ENCODE measurements at regions not wholly inside any gene's neighbourhood (a gene's known extent, or its start where the extent isn't known, plus 50 kb on each side); places are given as distances from the start of the nearest gene placed in this dataset.

DNA sequence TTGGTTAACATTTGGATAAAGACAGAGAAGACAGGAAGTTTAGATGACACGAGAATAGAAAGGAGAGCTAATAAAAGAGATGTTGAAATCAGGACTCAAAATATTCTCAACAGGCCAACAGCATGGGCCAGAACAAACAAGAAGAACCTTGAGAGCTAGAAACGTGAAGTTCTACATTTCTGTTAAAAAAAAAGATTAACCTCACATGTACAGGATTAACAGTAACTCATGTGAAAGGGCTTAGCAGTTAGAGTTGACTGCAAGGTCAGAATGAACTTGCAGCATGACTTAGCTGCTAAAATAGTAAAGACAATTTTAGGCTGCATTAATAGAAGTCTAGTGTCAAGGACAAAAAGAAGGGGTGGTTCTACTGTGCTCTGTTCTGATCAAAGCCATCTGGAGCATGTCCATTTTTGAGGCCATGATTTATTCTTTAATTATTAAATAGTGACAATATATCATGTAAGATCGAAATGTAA is 331.1 kb upstream of the HSF2 start:
- Histone ChIP-seq H3K4me2 (ENCODE audit: low read length) (no peak overlapping the region), H3K9me3 (ENCODE audit: low read length) (no peaks in the 10 kb centered on the region), H3K79me2 (replicated peaks; ENCODE audit: insufficient read depth, low read length) (no peaks in the 10 kb centered on the region), H2AFZ (ENCODE audit: low read depth, low read length) (no peak overlapping the region), H3K4me3 (ENCODE audit: low read length) (no peak overlapping the region), H3F3A (ENCODE audit: insufficient read depth, low read length, poor library complexity, severe bottlenecking) (no peaks in the 10 kb centered on the region), H3K9me2 (ENCODE audit: insufficient read depth, low read length) (no peaks in the 10 kb centered on the region), H3K27me3 (ENCODE audit: insufficient read depth, low read depth, low read length) (peaks cover 3% of the 10 kb centered on the region), H3K36me3 (ENCODE audit: insufficient read depth, low read length) (no peaks in the 10 kb centered on the region), H4K20me1 (ENCODE audit: insufficient read depth) (no peaks in the 10 kb centered on the region), H3K9ac (ENCODE audit: low read length) (no peak overlapping the region), H3K27ac (ENCODE audit: low read length) (no peak overlapping the region)
- TF ChIP-seq, protein P1, sequence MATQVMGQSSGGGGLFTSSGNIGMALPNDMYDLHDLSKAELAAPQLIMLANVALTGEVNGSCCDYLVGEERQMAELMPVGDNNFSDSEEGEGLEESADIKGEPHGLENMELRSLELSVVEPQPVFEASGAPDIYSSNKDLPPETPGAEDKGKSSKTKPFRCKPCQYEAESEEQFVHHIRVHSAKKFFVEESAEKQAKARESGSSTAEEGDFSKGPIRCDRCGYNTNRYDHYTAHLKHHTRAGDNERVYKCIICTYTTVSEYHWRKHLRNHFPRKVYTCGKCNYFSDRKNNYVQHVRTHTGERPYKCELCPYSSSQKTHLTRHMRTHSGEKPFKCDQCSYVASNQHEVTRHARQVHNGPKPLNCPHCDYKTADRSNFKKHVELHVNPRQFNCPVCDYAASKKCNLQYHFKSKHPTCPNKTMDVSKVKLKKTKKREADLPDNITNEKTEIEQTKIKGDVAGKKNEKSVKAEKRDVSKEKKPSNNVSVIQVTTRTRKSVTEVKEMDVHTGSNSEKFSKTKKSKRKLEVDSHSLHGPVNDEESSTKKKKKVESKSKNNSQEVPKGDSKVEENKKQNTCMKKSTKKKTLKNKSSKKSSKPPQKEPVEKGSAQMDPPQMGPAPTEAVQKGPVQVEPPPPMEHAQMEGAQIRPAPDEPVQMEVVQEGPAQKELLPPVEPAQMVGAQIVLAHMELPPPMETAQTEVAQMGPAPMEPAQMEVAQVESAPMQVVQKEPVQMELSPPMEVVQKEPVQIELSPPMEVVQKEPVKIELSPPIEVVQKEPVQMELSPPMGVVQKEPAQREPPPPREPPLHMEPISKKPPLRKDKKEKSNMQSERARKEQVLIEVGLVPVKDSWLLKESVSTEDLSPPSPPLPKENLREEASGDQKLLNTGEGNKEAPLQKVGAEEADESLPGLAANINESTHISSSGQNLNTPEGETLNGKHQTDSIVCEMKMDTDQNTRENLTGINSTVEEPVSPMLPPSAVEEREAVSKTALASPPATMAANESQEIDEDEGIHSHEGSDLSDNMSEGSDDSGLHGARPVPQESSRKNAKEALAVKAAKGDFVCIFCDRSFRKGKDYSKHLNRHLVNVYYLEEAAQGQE (IDR thresholded peaks at IDR 0.05; ENCODE audit: borderline replicate concordance), result no peak
- TF ChIP-seq POLR2AphosphoS5 (IDR thresholded peaks at IDR 0.05) (no peak), RAD21 (conservative IDR thresholded peaks at IDR 0.05) (no peak), SMC3 (conservative IDR thresholded peaks at IDR 0.05; ENCODE audit: poor library complexity) (no peak), MXI1 (conservative IDR thresholded peaks at IDR 0.05; ENCODE audit: poor library complexity, severe bottlenecking) (no peak), TAF1 (IDR thresholded peaks at IDR 0.05; ENCODE audit: low read depth) (no peak), EP300 (conservative IDR thresholded peaks at IDR 0.05; ENCODE audit: poor library complexity, severe bottlenecking) (no peak)
- TF ChIP-seq, protein P2, sequence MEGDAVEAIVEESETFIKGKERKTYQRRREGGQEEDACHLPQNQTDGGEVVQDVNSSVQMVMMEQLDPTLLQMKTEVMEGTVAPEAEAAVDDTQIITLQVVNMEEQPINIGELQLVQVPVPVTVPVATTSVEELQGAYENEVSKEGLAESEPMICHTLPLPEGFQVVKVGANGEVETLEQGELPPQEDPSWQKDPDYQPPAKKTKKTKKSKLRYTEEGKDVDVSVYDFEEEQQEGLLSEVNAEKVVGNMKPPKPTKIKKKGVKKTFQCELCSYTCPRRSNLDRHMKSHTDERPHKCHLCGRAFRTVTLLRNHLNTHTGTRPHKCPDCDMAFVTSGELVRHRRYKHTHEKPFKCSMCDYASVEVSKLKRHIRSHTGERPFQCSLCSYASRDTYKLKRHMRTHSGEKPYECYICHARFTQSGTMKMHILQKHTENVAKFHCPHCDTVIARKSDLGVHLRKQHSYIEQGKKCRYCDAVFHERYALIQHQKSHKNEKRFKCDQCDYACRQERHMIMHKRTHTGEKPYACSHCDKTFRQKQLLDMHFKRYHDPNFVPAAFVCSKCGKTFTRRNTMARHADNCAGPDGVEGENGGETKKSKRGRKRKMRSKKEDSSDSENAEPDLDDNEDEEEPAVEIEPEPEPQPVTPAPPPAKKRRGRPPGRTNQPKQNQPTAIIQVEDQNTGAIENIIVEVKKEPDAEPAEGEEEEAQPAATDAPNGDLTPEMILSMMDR (IDR thresholded peaks at IDR 0.05; ENCODE audit: poor library complexity, severe bottlenecking), result no peak

DNA sequence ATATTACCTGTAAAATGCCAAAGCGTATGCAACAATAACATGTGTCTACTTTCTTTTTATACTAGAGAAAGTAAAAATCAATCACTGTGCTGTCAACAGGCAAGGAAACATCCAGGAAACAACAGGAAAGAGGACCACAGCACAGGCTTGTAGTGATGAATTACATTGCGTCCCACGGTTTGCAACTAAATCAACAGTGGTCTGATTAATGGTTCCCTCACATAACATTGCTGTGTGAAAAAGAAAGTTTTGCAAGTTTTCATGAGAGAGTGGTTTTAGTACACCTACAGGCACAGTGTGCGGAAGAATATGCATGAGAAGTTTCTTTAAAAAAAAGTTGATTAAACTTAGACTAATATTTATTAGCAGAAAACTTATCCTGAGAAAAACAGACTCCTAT is 329.5 kb upstream of the HSF2 start:
- Histone ChIP-seq H3K36me3 (ENCODE audit: insufficient read depth, low read length) (no peaks in the 10 kb centered on the region), H3K9ac (ENCODE audit: low read length) (no peak overlapping the region)
- no peak for TF ChIP-seq MXI1 (conservative IDR thresholded peaks at IDR 0.05; ENCODE audit: poor library complexity, severe bottlenecking)
- TF ChIP-seq, protein P2 (IDR thresholded peaks at IDR 0.05; ENCODE audit: poor library complexity, severe bottlenecking), result no peak

More for the DNA sequence above, 329.5 kb upstream of the HSF2 start:
- Histone ChIP-seq H2AFZ (ENCODE audit: low read depth, low read length) (no peak overlapping the region), H3K4me3 (ENCODE audit: low read length) (no peak overlapping the region), H4K20me1 (ENCODE audit: insufficient read depth) (no peaks in the 10 kb centered on the region), H3K79me2 (replicated peaks; ENCODE audit: insufficient read depth, low read length) (no peaks in the 10 kb centered on the region), H3K9me3 (ENCODE audit: low read length) (no peaks in the 10 kb centered on the region), H3K4me2 (ENCODE audit: low read length) (no peak overlapping the region), H3F3A (ENCODE audit: insufficient read depth, low read length, poor library complexity, severe bottlenecking) (no peaks in the 10 kb centered on the region), H3K9me2 (ENCODE audit: insufficient read depth, low read length) (no peaks in the 10 kb centered on the region), H3K27ac (ENCODE audit: low read length) (no peak overlapping the region), H3K27me3 (ENCODE audit: insufficient read depth, low read depth, low read length) (peaks cover 3% of the 10 kb centered on the region)
